Esophagus squamous epithelium (tissue), 4 donors: ENCODE measurements at regions not wholly inside any gene's neighbourhood (a gene's known extent, or its start where the extent isn't known, plus 50 kb on each side); places are given as distances from the start of the nearest gene placed in this dataset.

Source experiments
- CTCF ChIP-seq, 6 experiments: fragments of 450-650 bp in 4 of 6; fragments of 200-600 bp in 2 of 6; sonication (generic) in 2 of 6; IDR thresholded peaks; one replicate each; pipeline ENCODE4 v1.5.1; 2016 to 2019; ENCODE audit warnings: antibody characterized with exemption in 6 of 6, mild to moderate bottlenecking in 4 of 6, moderate library complexity in 4 of 6
- POLR2A ChIP-seq, 4 donors: fragments of 450-650 bp; IDR thresholded peaks; one replicate each; pipeline ENCODE4 v1.6.1; 2017; ENCODE audit warnings: antibody characterized with exemption in 4 of 4, mild to moderate bottlenecking in 4 of 4, moderate library complexity in 3 of 4

GRCh38 chr18:7436166-7436565 is 130.9 kb upstream of the PTPRM start:
- TF ChIP-seq CTCF (IDR thresholded peaks at IDR 0.05), result no peak
- TF ChIP-seq POLR2A (IDR thresholded peaks at IDR 0.05), result no peak
